ENCODE measurements at regions not wholly inside any gene's neighbourhood (a gene's known extent, or its start where the extent isn't known, plus 50 kb on each side); places are given as distances from the start of the nearest gene placed in this dataset.

- no peak for FAIRE-seq
- Histone ChIP-seq H3K4me3 (ENCODE audit: low read depth, low read length) (no peak overlapping the region), H3K36me3 (ENCODE audit: control insufficient read depth, insufficient read depth, low read length) (no peaks in the 10 kb centered on the region), H3K27me3 (ENCODE audit: control insufficient read depth, insufficient read depth, low read length) (no peaks in the 10 kb centered on the region)
- DNase-seq (ENCODE audit: low read depth), result no peak
- TF ChIP-seq CTCF (IDR thresholded peaks at IDR 0.05; ENCODE audit: insufficient read depth, low read length, severe bottlenecking), result no peak
Measured at GRCh38 chr10:88179831-88180230, 316.4 kb downstream of the PTEN start.

DNA sequence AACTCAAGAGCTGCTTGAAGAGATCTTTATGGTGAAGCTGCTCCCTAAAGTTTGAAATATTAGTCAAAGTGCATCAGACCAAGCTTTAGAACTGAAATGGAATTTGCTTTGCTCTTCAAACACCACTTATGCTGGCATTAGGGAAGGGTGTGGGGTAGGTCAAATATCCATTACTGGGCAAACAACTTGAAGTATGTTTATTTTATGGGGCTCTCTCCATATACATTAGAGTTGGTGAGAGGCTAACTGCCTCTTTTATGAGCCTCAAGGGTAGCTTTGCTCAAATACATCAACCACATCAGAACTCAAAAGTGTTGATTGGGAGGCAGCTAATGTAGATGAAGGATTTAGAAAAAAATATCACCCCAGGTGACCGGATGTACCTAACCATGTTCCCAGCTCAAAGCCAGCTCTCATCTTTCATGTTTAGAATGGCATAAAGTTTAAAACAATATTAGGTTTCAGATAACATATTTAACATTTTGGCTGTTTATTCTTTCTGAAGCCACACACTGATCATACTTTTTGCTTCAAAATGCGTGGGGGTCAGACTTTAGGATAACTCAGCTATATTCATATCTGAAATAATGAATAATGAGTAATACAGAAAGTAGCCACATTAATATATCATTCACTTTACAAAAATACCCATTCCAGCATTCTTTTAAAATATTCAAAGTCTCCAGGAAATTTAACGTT is 318.6 kb downstream of the PTEN start:
- no peak overlapping the region for H3K4me3 ChIP-seq (ENCODE audit: low read depth, low read length)
- FAIRE-seq (no peak), DNase-seq (ENCODE audit: low read depth) (no peak)
- H3K27me3 ChIP-seq (ENCODE audit: control insufficient read depth, insufficient read depth, low read length), result no peaks in the 10 kb centered on the region
- no peak for TF ChIP-seq CTCF (IDR thresholded peaks at IDR 0.05; ENCODE audit: insufficient read depth, low read length, severe bottlenecking)
- no peaks in the 10 kb centered on the region for H3K36me3 ChIP-seq (ENCODE audit: control insufficient read depth, insufficient read depth, low read length)

- no peak for TF ChIP-seq CTCF (IDR thresholded peaks at IDR 0.05; ENCODE audit: insufficient read depth, low read length, severe bottlenecking)
- H3K4me3 ChIP-seq (ENCODE audit: low read depth, low read length), result no peak overlapping the region
- FAIRE-seq (no peak), DNase-seq (ENCODE audit: low read depth) (no peak)
- H3K36me3 ChIP-seq (ENCODE audit: control insufficient read depth, insufficient read depth, low read length), result no peaks in the 10 kb centered on the region
- no peaks in the 10 kb centered on the region for H3K27me3 ChIP-seq (ENCODE audit: control insufficient read depth, insufficient read depth, low read length)
Measured at GRCh38 chr10:88182601-88182930, 319.1 kb downstream of the PTEN start.

DNA sequence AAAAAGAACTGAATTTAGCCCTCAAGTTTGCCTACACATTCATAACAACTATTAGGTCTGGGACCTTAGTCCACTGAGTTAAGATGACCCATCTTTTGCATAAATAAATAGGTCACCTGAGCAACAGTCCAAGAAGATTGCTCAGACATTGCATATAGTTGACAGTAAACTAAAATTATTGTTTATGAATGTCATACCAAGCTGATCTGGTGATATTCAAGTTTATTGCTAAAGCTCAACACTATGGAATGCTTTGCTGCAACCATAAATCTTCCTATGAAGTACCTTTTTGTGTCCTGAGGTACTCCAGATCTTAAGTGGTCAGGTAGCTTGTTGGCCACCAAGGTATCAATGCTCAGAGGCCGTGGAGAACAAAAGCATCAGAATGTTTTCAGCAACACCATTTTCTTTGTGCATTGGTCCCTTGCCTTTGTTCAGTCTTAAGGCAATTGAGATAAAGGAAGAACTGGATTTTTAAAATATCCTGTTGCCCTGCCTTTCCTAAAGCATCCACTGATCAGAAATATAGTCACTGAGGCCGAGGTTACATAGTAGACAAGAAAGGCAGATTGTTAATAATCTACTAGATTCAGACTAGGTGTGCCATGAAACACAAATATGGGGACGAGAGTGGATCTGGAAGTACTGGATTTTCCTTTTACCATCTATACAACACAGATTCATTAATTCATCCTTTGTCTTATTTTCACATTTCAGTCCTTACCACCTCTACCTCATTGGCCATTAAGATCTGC is 321.3 kb downstream of the PTEN start:
- no peaks in the 10 kb centered on the region for H3K36me3 ChIP-seq (ENCODE audit: control insufficient read depth, insufficient read depth, low read length)
- H3K27me3 ChIP-seq (ENCODE audit: control insufficient read depth, insufficient read depth, low read length), result no peaks in the 10 kb centered on the region
- H3K4me3 ChIP-seq (ENCODE audit: low read depth, low read length), result no peak overlapping the region
- no peak for TF ChIP-seq CTCF (IDR thresholded peaks at IDR 0.05; ENCODE audit: insufficient read depth, low read length, severe bottlenecking)
- DNase-seq (ENCODE audit: low read depth) (no peak), FAIRE-seq (no peak)

DNA sequence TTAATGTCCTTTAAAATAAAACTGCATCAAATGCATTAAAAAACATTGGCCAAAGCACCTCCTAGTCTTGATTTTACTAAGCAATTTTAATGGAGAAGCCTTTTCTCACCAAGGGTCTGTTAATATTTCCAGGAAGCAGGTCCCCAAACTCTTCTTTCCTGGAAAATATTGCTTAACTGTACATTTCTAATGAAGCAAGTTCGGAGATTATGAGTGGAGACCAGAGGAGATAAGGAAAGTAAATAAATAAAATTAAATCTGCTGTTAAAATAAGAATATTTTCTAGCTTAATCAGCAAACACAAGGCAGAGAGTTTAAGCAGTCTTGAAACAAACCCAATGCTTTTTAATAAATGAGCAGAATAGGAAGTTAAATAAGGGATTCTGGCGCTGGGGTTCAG is 322.4 kb downstream of the PTEN start:
- Histone ChIP-seq H3K27me3 (ENCODE audit: control insufficient read depth, insufficient read depth, low read length) (no peaks in the 10 kb centered on the region), H3K36me3 (ENCODE audit: control insufficient read depth, insufficient read depth, low read length) (no peaks in the 10 kb centered on the region), H3K4me3 (ENCODE audit: low read depth, low read length) (no peak overlapping the region)
- no peak for DNase-seq (ENCODE audit: low read depth)
- FAIRE-seq, result no peak
- no peak for TF ChIP-seq CTCF (IDR thresholded peaks at IDR 0.05; ENCODE audit: insufficient read depth, low read length, severe bottlenecking)
